BJ (cell line): ENCODE measurements at regions not wholly inside any gene's neighbourhood (a gene's known extent, or its start where the extent isn't known, plus 50 kb on each side); places are given as distances from the start of the nearest gene placed in this dataset.

ENCODE experiments used
- CTCF ChIA-PET: fragments of 350-600 bp; formaldehyde crosslinking; extraction: SDS; loops from one replicate; lab custom pipeline; 2021; ENCODE audit warnings: antibody characterized with exemption, inconsistent platforms; lab: Yijun Ruan, JAX
- POLR2A ChIA-PET: fragments of 300-600 bp; sonication (Branson Sonifier 250); formaldehyde crosslinking; extraction: SDS; loops from one replicate; lab custom pipeline; 2021; ENCODE audit warnings: antibody characterized with exemption; lab: Charles Lee
- DNase-seq: peaks from one replicate; pipeline ENCODE4 v3.0.0-alpha.2; 2011; ENCODE audit warnings: low read depth
- H3K27me3 ChIP-seq: 2 replicates; pipeline ENCODE4 v1.6.0; 2011; ENCODE audit warnings: low read length; ENCODE audit not compliant: control insufficient read depth, insufficient read depth
- H3K36me3 ChIP-seq: 2 replicates; pipeline ENCODE4 v1.5.1; 2011; ENCODE audit warnings: low read length; ENCODE audit not compliant: control insufficient read depth, insufficient read depth
- H3K4me3 ChIP-seq: 2 replicates; pipeline ENCODE4 v1.5.1; 2011; ENCODE audit warnings: low read depth, mild to moderate bottlenecking, control low read depth, low read length
- TF ChIP-seq, protein P1 (sequence below): IDR thresholded peaks from 2 replicates; pipeline ENCODE4 v1.5.1; 2011; ENCODE audit warnings: low read depth, mild to moderate bottlenecking, control low read depth, inconsistent platforms, low read length, moderate library complexity; ENCODE audit not compliant: insufficient read depth

DNA sequence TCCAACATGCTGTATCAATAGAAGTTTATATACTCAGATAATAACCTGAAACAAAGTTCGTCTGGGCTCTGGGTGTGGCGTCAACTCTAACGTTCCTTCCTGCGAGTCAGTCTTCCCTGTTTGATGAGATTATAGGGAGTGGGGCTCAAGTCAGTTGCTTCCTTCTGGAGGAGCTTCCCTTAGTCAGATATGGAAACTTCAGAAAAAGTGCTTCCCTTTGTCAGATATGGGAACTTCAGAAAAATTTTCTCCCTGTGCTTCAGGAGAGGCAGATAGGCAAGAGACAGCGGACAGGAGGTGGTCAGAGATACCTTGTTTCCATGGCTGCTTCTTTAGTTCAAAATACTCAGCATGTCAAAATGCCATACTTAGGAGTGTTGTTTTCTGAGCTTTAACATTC is 51.1 kb upstream of the PRDX6 start:
- CTCF ChIA-PET, result interaction anchor here (1.3 to 2.4 kb wide), 3 partner anchors 26 to 682 kb away, joined by 3 to 5 read pairs (median 3); no protein-coding TSS in a partner anchor
- Histone ChIP-seq H3K36me3 (no peaks in the 10 kb centered on the region), H3K4me3 (no peak overlapping the region), H3K27me3 (no peaks in the 10 kb centered on the region)
- POLR2A ChIA-PET, result no interaction called here
- TF ChIP-seq, protein P1, sequence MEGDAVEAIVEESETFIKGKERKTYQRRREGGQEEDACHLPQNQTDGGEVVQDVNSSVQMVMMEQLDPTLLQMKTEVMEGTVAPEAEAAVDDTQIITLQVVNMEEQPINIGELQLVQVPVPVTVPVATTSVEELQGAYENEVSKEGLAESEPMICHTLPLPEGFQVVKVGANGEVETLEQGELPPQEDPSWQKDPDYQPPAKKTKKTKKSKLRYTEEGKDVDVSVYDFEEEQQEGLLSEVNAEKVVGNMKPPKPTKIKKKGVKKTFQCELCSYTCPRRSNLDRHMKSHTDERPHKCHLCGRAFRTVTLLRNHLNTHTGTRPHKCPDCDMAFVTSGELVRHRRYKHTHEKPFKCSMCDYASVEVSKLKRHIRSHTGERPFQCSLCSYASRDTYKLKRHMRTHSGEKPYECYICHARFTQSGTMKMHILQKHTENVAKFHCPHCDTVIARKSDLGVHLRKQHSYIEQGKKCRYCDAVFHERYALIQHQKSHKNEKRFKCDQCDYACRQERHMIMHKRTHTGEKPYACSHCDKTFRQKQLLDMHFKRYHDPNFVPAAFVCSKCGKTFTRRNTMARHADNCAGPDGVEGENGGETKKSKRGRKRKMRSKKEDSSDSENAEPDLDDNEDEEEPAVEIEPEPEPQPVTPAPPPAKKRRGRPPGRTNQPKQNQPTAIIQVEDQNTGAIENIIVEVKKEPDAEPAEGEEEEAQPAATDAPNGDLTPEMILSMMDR, result no peak
- DNase-seq, result no peak

DNA sequence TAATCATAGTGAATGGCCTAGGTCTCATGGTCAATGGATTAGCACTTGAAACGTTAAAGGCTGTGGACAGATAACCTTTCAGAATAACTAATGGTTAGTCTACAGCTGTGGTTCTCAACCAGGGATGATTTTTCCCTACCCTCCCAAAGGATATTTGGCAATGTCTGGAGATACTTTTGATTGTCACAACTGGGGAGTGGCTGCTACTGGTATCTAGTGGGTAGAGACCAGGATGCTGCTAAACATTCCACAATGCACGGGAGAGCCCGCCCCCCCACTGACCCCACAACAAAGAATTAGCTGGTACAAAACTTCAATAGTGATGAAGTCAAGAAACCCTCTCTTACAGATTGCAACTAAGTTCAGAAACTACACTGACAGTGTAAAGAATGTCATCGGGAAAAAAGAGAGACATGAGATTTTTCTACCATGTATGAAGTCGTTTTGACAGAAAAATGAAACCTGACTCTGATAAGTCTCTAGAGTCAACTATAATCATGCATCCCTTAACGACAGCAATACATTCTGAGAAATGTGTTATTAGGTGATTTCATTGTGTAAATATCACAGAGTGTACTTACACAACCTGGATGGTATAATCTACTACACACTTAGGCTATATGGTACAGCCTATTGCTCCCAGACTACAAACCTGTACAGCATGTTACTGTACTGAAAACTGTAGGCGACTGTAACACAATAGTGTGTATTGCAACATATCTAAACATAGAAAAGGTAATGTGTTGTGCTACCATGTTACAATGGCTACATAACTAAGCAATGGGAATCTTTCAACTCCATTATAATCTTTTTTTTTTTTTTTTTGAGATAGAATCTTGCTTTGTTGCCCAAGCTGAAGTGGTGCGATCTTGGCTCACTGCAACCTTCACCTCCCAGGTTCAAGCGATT is 49.7 kb upstream of the PRDX6 start:
- TF ChIP-seq, protein P1, result no peak

More for the DNA sequence above, 49.7 kb upstream of the PRDX6 start:
- POLR2A ChIA-PET, result no interaction called here
- CTCF ChIA-PET, result interaction anchor here (1.0 to 2.4 kb wide), 2 partner anchors 174 to 685 kb away, joined by 3 to 5 read pairs; no protein-coding TSS in a partner anchor
- no peaks in the 10 kb centered on the region for H3K27me3 ChIP-seq
- no peak overlapping the region for H3K4me3 ChIP-seq
- no peak for DNase-seq
- H3K36me3 ChIP-seq, result no peaks in the 10 kb centered on the region
